Fibroblast of lung (primary cell): ENCODE measurements at regions not wholly inside any gene's neighbourhood (a gene's known extent, or its start where the extent isn't known, plus 50 kb on each side); places are given as distances from the start of the nearest gene placed in this dataset.

Experiments
- DNase-seq, 2 donors: peaks; one replicate each; pipeline versions ENCODE4 v3.0.0 to v3.0.0-alpha.2; 2010; ENCODE audit warnings: low read depth in 2 of 2
- H2AFZ ChIP-seq: 2 replicates; pipeline ENCODE4 v1.5.1; 2012; ENCODE audit warnings: low read length, control low read depth, inconsistent platforms
- H3K27ac ChIP-seq: 2 replicates; pipeline ENCODE4 v1.5.1; 2011; ENCODE audit warnings: low read length, control low read depth; ENCODE audit not compliant: insufficient read depth
- H3K27me3 ChIP-seq: 2 replicates; pipeline ENCODE4 v1.5.1; 2011; ENCODE audit warnings: mild to moderate bottlenecking, low read length; ENCODE audit not compliant: control insufficient read depth, insufficient read depth
- H3K36me3 ChIP-seq: 2 replicates; pipeline ENCODE4 v1.5.1; 2011; ENCODE audit warnings: low read length; ENCODE audit not compliant: control insufficient read depth, insufficient read depth
- H3K4me1 ChIP-seq: 2 replicates; pipeline ENCODE4 v1.5.1; 2011; ENCODE audit warnings: low read length; ENCODE audit not compliant: control insufficient read depth, insufficient read depth; ENCODE audit errors: extremely low read depth
- H3K4me2 ChIP-seq: 2 replicates; pipeline ENCODE4 v1.5.1; 2011; ENCODE audit warnings: low read length, control low read depth; ENCODE audit not compliant: insufficient read depth; ENCODE audit errors: extremely low read depth
- H3K4me3 ChIP-seq, 4 experiments: fragments of 200-600 bp in 1 of 4; sonication (generic) in 1 of 4; replicated peaks in 1 of 4; 2 replicates each; pipeline ENCODE4 v1.5.1; 2011 to 2016; ENCODE audit warnings: low read length in 4 of 4, low read depth in 3 of 4, mild to moderate bottlenecking in 3 of 4, control low read depth in 2 of 4, inconsistent platforms in 1 of 4, mixed read lengths in 1 of 4; ENCODE audit not compliant: insufficient read depth in 1 of 4; ENCODE audit errors: control extremely low read depth in 1 of 4
- H3K79me2 ChIP-seq: 2 replicates; pipeline ENCODE4 v1.5.1; 2012; ENCODE audit warnings: mild to moderate bottlenecking, low read length, inconsistent platforms; ENCODE audit not compliant: control insufficient read depth, insufficient read depth
- H3K9ac ChIP-seq: 2 replicates; pipeline ENCODE4 v1.5.1; 2011; ENCODE audit warnings: mild to moderate bottlenecking, low read length, control low read depth; ENCODE audit not compliant: insufficient read depth
- H3K9me3 ChIP-seq: 2 replicates; pipeline ENCODE4 v1.5.1; 2012; ENCODE audit warnings: low read depth, low read length; ENCODE audit not compliant: control insufficient read depth, insufficient read depth
- H4K20me1 ChIP-seq: 2 replicates; pipeline ENCODE4 v1.5.1; 2011; ENCODE audit warnings: low read length; ENCODE audit not compliant: control insufficient read depth, insufficient read depth; ENCODE audit errors: extremely low read depth
- EZH2 ChIP-seq: IDR thresholded peaks from 2 replicates; pipeline ENCODE4 v1.5.1; 2012; ENCODE audit warnings: low read length, control low read depth, mild to moderate bottlenecking; ENCODE audit errors: missing control alignments
- TF ChIP-seq, protein P1 (sequence below), 2 donors: IDR thresholded peaks in 1 of 2; conservative IDR thresholded peaks in 1 of 2; 1 replicate in 1 of 2; 2 replicates in 1 of 2; pipeline ENCODE4 v1.5.1; 2011 to 2012; ENCODE audit warnings: low read length in 2 of 2, control low read depth in 1 of 2, inconsistent platforms in 1 of 2, low read depth in 1 of 2, mild to moderate bottlenecking in 1 of 2

DNA sequence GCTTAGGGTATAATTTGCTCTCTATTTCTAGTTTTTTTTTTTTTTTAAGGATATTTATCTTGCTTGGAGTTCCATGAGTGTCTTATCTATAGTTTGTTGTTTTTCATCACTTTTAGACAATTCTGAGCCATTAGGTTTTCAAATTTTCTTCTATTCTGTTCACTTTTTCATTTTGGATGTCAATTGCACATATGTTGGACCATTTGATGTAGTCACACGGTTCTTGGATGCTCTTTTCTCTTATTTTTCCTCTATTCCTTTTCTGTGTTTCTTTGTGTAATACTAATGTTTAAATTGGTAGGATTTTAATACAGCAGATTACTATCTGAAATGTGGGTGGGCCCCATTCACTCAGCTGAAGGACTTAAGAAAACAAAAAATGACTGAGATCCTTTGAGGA, 292.6 kb downstream of the CALCRL start:
- Histone ChIP-seq H3K4me1 (no peaks in the 10 kb centered on the region), H3K27me3 (no peaks in the 10 kb centered on the region), H3K79me2 (no peaks in the 10 kb centered on the region), H3K9me3 (no peaks in the 10 kb centered on the region), H3K36me3 (no peaks in the 10 kb centered on the region), H3K4me2 (no peak overlapping the region), H3K4me3 (no peak overlapping the region), H4K20me1 (no peaks in the 10 kb centered on the region), H3K9ac (no peak overlapping the region), H2AFZ (no peak overlapping the region), H3K27ac (no peak overlapping the region)
- peak in 1 of 2 donors; percentile 23 for DNase-seq
- TF ChIP-seq, protein P1, sequence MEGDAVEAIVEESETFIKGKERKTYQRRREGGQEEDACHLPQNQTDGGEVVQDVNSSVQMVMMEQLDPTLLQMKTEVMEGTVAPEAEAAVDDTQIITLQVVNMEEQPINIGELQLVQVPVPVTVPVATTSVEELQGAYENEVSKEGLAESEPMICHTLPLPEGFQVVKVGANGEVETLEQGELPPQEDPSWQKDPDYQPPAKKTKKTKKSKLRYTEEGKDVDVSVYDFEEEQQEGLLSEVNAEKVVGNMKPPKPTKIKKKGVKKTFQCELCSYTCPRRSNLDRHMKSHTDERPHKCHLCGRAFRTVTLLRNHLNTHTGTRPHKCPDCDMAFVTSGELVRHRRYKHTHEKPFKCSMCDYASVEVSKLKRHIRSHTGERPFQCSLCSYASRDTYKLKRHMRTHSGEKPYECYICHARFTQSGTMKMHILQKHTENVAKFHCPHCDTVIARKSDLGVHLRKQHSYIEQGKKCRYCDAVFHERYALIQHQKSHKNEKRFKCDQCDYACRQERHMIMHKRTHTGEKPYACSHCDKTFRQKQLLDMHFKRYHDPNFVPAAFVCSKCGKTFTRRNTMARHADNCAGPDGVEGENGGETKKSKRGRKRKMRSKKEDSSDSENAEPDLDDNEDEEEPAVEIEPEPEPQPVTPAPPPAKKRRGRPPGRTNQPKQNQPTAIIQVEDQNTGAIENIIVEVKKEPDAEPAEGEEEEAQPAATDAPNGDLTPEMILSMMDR (conservative IDR thresholded peaks at IDR 0.05 in 1 of 2, IDR thresholded peaks at IDR 0.05 in 1 of 2; ENCODE audit: low read depth in 1 of 2, low read length in 2 of 2) = no peak
- no peak for TF ChIP-seq EZH2

DNA sequence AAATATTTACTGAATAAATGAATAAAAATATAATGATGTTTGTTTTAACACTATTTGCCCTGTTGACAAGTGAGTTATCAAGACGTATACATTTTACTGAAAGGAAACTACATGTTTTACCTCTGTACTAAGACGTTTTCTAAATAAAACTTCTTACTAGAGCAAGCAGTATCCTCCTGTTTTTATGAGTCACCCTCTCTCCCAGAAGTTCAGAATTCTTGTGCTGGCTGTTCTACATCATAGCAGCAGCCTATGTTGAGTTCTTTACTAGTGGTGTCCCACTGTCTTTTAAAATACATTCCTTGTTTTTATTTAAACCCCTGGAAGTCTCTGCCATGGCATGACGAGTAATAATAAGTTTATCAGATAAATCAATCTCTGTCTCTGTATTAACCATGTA, 297.4 kb downstream of the CALCRL start:
- no peak for TF ChIP-seq EZH2
- TF ChIP-seq, protein P1 (conservative IDR thresholded peaks at IDR 0.05 in 1 of 2, IDR thresholded peaks at IDR 0.05 in 1 of 2; ENCODE audit: low read depth in 1 of 2, low read length in 2 of 2) = no peak
- DNase-seq = peak; percentile 43 to 65

GRCh38 chr2:187148059-187148714, 299.2 kb upstream of the ZSWIM2 start:
- Histone ChIP-seq H3K4me3 (no peak overlapping the region), H3K9me3 (no peaks in the 10 kb centered on the region), H4K20me1 (no peaks in the 10 kb centered on the region), H3K27me3 (no peaks in the 10 kb centered on the region), H3K36me3 (no peaks in the 10 kb centered on the region), H2AFZ (no peak overlapping the region), H3K27ac (no peak overlapping the region), H3K4me1 (no peaks in the 10 kb centered on the region), H3K4me2 (no peak overlapping the region), H3K9ac (no peak overlapping the region), H3K79me2 (no peaks in the 10 kb centered on the region)
- no peak for TF ChIP-seq EZH2
- TF ChIP-seq, protein P1 (conservative IDR thresholded peaks at IDR 0.05 in 1 of 2, IDR thresholded peaks at IDR 0.05 in 1 of 2; ENCODE audit: low read depth in 1 of 2, low read length in 2 of 2) = no peak
- no peak for DNase-seq

More for the DNA sequence above, 297.4 kb downstream of the CALCRL start:
- no peak overlapping the region for H3K4me3 ChIP-seq
- no peaks in the 10 kb centered on the region for H4K20me1 ChIP-seq
- no peak overlapping the region for H3K4me2 ChIP-seq
- no peaks in the 10 kb centered on the region for H3K36me3 ChIP-seq
- H3K9ac ChIP-seq = no peak overlapping the region
- no peaks in the 10 kb centered on the region for H3K4me1 ChIP-seq
- H3K27me3 ChIP-seq = no peaks in the 10 kb centered on the region
- no peaks in the 10 kb centered on the region for H3K79me2 ChIP-seq
- H3K9me3 ChIP-seq = no peaks in the 10 kb centered on the region
- H3K27ac ChIP-seq = no peak overlapping the region
- no peak overlapping the region for H2AFZ ChIP-seq
